Small intestine (tissue), 7 donors: ENCODE measurements at regions not wholly inside any gene's neighbourhood (a gene's known extent, or its start where the extent isn't known, plus 50 kb on each side); places are given as distances from the start of the nearest gene placed in this dataset.

Experiments
- DNase-seq, 2 donors: peaks; one replicate each; pipeline versions ENCODE4 v3.0.0 to v3.0.0-alpha.2; 2013
- FAIRE-seq: peaks from 2 replicates; lab custom pipeline; 2012; peaks lifted over from hg19 to GRCh38; lab: Jason Lieb, UNC
- H3K27ac ChIP-seq, 3 donors: one replicate each; pipeline ENCODE4 v1.5.1; 2013; ENCODE audit warnings: low read length in 2 of 3, mild to moderate bottlenecking in 2 of 3, control low read depth in 1 of 3, inconsistent platforms in 1 of 3, low read depth in 1 of 3, moderate library complexity in 1 of 3
- H3K27me3 ChIP-seq, 3 donors: one replicate each; pipeline ENCODE4 v1.6.1; 2013; ENCODE audit warnings: low read length in 3 of 3, inconsistent platforms in 1 of 3; ENCODE audit not compliant: control insufficient read depth in 3 of 3, insufficient read depth in 3 of 3
- H3K36me3 ChIP-seq, 3 donors: one replicate each; pipeline ENCODE4 v1.6.1; 2013; ENCODE audit warnings: low read length in 3 of 3, inconsistent platforms in 1 of 3, low read depth in 1 of 3, mild to moderate bottlenecking in 1 of 3, moderate library complexity in 1 of 3; ENCODE audit not compliant: control insufficient read depth in 3 of 3, insufficient read depth in 2 of 3
- H3K4me1 ChIP-seq, 3 donors: one replicate each; pipeline ENCODE4 v1.6.1; 2013; ENCODE audit warnings: low read length in 2 of 3, inconsistent platforms in 1 of 3, low read depth in 1 of 3, mild to moderate bottlenecking in 1 of 3, moderate library complexity in 1 of 3; ENCODE audit not compliant: control insufficient read depth in 3 of 3, insufficient read depth in 2 of 3
- H3K4me3 ChIP-seq, 3 donors: one replicate each; pipeline ENCODE4 v1.5.1; 2013; ENCODE audit warnings: low read length in 3 of 3, control low read depth in 1 of 3, inconsistent platforms in 1 of 3, low read depth in 1 of 3, mild to moderate bottlenecking in 1 of 3, moderate library complexity in 1 of 3
- H3K9me3 ChIP-seq, 2 donors: one replicate each; pipeline ENCODE4 v1.6.1; 2013; ENCODE audit warnings: low read depth in 1 of 2, low read length in 1 of 2; ENCODE audit not compliant: control insufficient read depth in 2 of 2, insufficient read depth in 1 of 2
- WGBS, 3 donors: extraction: QIAGEN DNeasy Blood & Tissue Kit; methylation state at CpG; one replicate each; pipeline ENCODE4 v1.1.7; 2013; 5-methylcytosine and 5-hydroxymethylcytosine counted together
- donor health status: healthy with polysubstance abuse.
- donor health status: control.
- donor health status: control.
- donor health status: Bipolar disorder and iron deficiency.
- donor health status: healthy.

GRCh38 chr4:181508601-181509000, 734.6 kb upstream of the TENM3 start:
- DNase-seq (no peak), FAIRE-seq (no peak)
- no peak overlapping the region for H3K4me3 ChIP-seq
- 50 to 63% (median 56%) methylated on average over 6 of the region's 6 CpGs for WGBS, 3 donors
- H3K4me1 ChIP-seq, result no peaks in the 10 kb centered on the region
- H3K9me3 ChIP-seq, result no peaks in the 10 kb centered on the region
- H3K27me3 ChIP-seq, result peaks cover 0 to 32% (median 0%) of the 10 kb centered on the region in 3 donors
- no peaks in the 10 kb centered on the region for H3K36me3 ChIP-seq
- no peak overlapping the region for H3K27ac ChIP-seq

GRCh38 chr4:181509073-181509472, 734.1 kb upstream of the TENM3 start:
- DNase-seq, result no peak
- no peak overlapping the region for H3K4me3 ChIP-seq
- no peaks in the 10 kb centered on the region for H3K36me3 ChIP-seq
- no peaks in the 10 kb centered on the region for H3K4me1 ChIP-seq
- no peaks in the 10 kb centered on the region for H3K9me3 ChIP-seq
- 36 to 51% (median 37%) methylated on average over 6 of the region's 6 CpGs for WGBS, 3 donors
- FAIRE-seq, result no peak
- H3K27me3 ChIP-seq, result peaks cover 0 to 28% (median 0%) of the 10 kb centered on the region in 3 donors
- H3K27ac ChIP-seq, result no peak overlapping the region

- Histone ChIP-seq H3K4me3 (no peak overlapping the region), H3K4me1 (no peaks in the 10 kb centered on the region), H3K27me3 (peaks cover 0 to 3% (median 0%) of the 10 kb centered on the region in 3 donors), H3K36me3 (no peaks in the 10 kb centered on the region), H3K27ac (no peak overlapping the region), H3K9me3 (no peaks in the 10 kb centered on the region)
- WGBS, 3 donors, result 92 to 95% (median 95%) methylated on average over 3 of the region's 3 CpGs
- no peak for DNase-seq
- no peak for FAIRE-seq
Observed at GRCh38 chr4:181517491-181517890, 725.7 kb upstream of the TENM3 start.

- no peaks in the 10 kb centered on the region for H3K9me3 ChIP-seq
- FAIRE-seq, result no peak
Observed at GRCh38 chr4:181520790-181521189, 722.4 kb upstream of the TENM3 start.

GRCh38 chr4:181523973-181524372, 719.2 kb upstream of the TENM3 start:
- Histone ChIP-seq H3K27ac (no peak overlapping the region), H3K27me3 (no peaks in the 10 kb centered on the region), H3K4me3 (no peak overlapping the region), H3K9me3 (no peaks in the 10 kb centered on the region), H3K4me1 (peaks cover 0 to 1% (median 0%) of the 10 kb centered on the region in 3 donors), H3K36me3 (no peaks in the 10 kb centered on the region)
- WGBS, 3 donors, result 69 to 84% (median 81%) methylated on average over 8 of the region's 8 CpGs
- FAIRE-seq (no peak), DNase-seq (no peak)

More at GRCh38 chr4:181520790-181521189, 722.4 kb upstream of the TENM3 start:
- Histone ChIP-seq H3K27ac (no peak overlapping the region), H3K4me3 (no peak overlapping the region), H3K4me1 (no peaks in the 10 kb centered on the region), H3K27me3 (no peaks in the 10 kb centered on the region), H3K36me3 (no peaks in the 10 kb centered on the region)
- 92 to 95% (median 95%) methylated on average over 4 of the region's 4 CpGs for WGBS, 3 donors
- no peak for DNase-seq

GRCh38 chr4:181524499-181524898, 718.7 kb upstream of the TENM3 start:
- H3K27me3 ChIP-seq, result no peaks in the 10 kb centered on the region
- no peaks in the 10 kb centered on the region for H3K36me3 ChIP-seq
- 85 to 90% (median 88%) methylated on average over 5 of the region's 5 CpGs for WGBS, 3 donors
- DNase-seq (no peak), FAIRE-seq (no peak)
- no peaks in the 10 kb centered on the region for H3K9me3 ChIP-seq
- no peak overlapping the region for H3K4me3 ChIP-seq
- peaks cover 0 to 4% (median 0%) of the 10 kb centered on the region in 3 donors for H3K4me1 ChIP-seq
- no peak overlapping the region for H3K27ac ChIP-seq

GRCh38 chr4:181525634-181526033, 717.6 kb upstream of the TENM3 start:
- 53 to 61% (median 53%) methylated on average over 3 of the region's 3 CpGs for WGBS, 3 donors
- peaks cover 0 to 4% (median 0%) of the 10 kb centered on the region in 3 donors for H3K4me1 ChIP-seq
- H3K36me3 ChIP-seq, result no peaks in the 10 kb centered on the region
- H3K4me3 ChIP-seq, result no peak overlapping the region
- no peaks in the 10 kb centered on the region for H3K9me3 ChIP-seq
- FAIRE-seq (no peak), DNase-seq (no peak)
- H3K27me3 ChIP-seq, result no peaks in the 10 kb centered on the region
- H3K27ac ChIP-seq, result no peak overlapping the region

- no peak for FAIRE-seq
- Histone ChIP-seq H3K27me3 (no peaks in the 10 kb centered on the region), H3K4me3 (no peak overlapping the region), H3K27ac (no peak overlapping the region), H3K4me1 (peaks cover 0 to 4% (median 0%) of the 10 kb centered on the region in 3 donors), H3K36me3 (no peaks in the 10 kb centered on the region), H3K9me3 (no peaks in the 10 kb centered on the region)
- DNase-seq, result peak; percentile 84 to 88
- WGBS, 3 donors, result 1 to 5% (median 4%) methylated on average over 4 of the region's 4 CpGs
Observed at GRCh38 chr4:181528570-181529184, 714.5 kb upstream of the TENM3 start.

- Histone ChIP-seq H3K27me3 (no peaks in the 10 kb centered on the region), H3K27ac (no peak overlapping the region), H3K4me1 (peaks cover 0 to 4% (median 0%) of the 10 kb centered on the region in 3 donors), H3K9me3 (no peaks in the 10 kb centered on the region), H3K4me3 (no peak overlapping the region), H3K36me3 (no peaks in the 10 kb centered on the region)
- WGBS, 3 donors, result 44 to 52% (median 49%) methylated on average over 4 of the region's 4 CpGs
- FAIRE-seq, result no peak
- DNase-seq, result peak in 1 of 2 donors; percentile 14
Observed at GRCh38 chr4:181529537-181529936, 713.7 kb upstream of the TENM3 start.
